ENCODE measurements at regions not wholly inside any gene's neighbourhood (a gene's known extent, or its start where the extent isn't known, plus 50 kb on each side); places are given as distances from the start of the nearest gene placed in this dataset.

GRCh38 chr4:83171436-83172039 lies 57.0 kb upstream of the PLAC8 start:
- peak; percentile 91 for DNase-seq (ENCODE audit: low spot score)

- peak; percentile 66 for DNase-seq (ENCODE audit: low spot score)
These were observed 56.4 kb upstream of the PLAC8 start for GRCh38 chr4:83170952-83171399.
